ENCODE measurements at regions not wholly inside any gene's neighbourhood (a gene's known extent, or its start where the extent isn't known, plus 50 kb on each side); places are given as distances from the start of the nearest gene placed in this dataset.

GRCh38 chr15:48059791-48060190 is 61.0 kb upstream of the SLC24A5 start:
- TF ChIP-seq TAF1 (IDR thresholded peaks at IDR 0.05; ENCODE audit: borderline replicate concordance, insufficient read depth, low read length) (no peak), POLR2AphosphoS5 (IDR thresholded peaks at IDR 0.05; ENCODE audit: low read depth, low read length) (no peak)

All from PFSK-1 (cell line).